ENCODE measurements at regions not wholly inside any gene's neighbourhood (a gene's known extent, or its start where the extent isn't known, plus 50 kb on each side); places are given as distances from the start of the nearest gene placed in this dataset.

DNA sequence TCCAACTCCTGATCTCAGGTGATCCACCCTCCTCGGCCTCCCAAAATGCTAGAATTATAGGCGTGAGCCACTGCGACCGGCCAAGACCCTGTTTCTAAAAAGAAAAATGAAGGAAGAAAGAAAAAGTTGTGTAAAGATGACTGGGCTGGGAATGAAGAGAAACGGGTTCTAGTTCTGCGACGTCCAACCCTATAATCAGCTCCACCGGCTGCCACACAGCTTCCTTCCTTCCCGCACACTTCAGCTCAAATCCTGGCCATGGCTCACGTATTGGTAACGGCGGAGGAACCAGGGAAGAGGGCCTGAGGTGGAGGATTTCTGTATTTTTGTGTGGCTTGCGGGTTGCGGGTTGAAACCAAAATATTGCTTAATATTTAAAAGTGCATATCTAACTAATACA lies 88.1 kb downstream of the MYL12B start:
- Histone ChIP-seq H3K4me3 (no peak overlapping the region), H3K36me3 (no peaks in the 10 kb centered on the region), H3K27ac (no peak overlapping the region), H3K9me3 (no peaks in the 10 kb centered on the region), H3K27me3 (no peaks in the 10 kb centered on the region), H3K4me1 (no peaks in the 10 kb centered on the region), H3K9ac (ENCODE audit: low read depth in 2 of 2, low read length in 2 of 2) (no peak overlapping the region)
- intact Hi-C loops (cut with DNase I) = no loop called here
- TF ChIP-seq, protein P1, sequence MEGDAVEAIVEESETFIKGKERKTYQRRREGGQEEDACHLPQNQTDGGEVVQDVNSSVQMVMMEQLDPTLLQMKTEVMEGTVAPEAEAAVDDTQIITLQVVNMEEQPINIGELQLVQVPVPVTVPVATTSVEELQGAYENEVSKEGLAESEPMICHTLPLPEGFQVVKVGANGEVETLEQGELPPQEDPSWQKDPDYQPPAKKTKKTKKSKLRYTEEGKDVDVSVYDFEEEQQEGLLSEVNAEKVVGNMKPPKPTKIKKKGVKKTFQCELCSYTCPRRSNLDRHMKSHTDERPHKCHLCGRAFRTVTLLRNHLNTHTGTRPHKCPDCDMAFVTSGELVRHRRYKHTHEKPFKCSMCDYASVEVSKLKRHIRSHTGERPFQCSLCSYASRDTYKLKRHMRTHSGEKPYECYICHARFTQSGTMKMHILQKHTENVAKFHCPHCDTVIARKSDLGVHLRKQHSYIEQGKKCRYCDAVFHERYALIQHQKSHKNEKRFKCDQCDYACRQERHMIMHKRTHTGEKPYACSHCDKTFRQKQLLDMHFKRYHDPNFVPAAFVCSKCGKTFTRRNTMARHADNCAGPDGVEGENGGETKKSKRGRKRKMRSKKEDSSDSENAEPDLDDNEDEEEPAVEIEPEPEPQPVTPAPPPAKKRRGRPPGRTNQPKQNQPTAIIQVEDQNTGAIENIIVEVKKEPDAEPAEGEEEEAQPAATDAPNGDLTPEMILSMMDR (IDR thresholded peaks at IDR 0.05) = no peak
- DNase-seq = no peak

DNA sequence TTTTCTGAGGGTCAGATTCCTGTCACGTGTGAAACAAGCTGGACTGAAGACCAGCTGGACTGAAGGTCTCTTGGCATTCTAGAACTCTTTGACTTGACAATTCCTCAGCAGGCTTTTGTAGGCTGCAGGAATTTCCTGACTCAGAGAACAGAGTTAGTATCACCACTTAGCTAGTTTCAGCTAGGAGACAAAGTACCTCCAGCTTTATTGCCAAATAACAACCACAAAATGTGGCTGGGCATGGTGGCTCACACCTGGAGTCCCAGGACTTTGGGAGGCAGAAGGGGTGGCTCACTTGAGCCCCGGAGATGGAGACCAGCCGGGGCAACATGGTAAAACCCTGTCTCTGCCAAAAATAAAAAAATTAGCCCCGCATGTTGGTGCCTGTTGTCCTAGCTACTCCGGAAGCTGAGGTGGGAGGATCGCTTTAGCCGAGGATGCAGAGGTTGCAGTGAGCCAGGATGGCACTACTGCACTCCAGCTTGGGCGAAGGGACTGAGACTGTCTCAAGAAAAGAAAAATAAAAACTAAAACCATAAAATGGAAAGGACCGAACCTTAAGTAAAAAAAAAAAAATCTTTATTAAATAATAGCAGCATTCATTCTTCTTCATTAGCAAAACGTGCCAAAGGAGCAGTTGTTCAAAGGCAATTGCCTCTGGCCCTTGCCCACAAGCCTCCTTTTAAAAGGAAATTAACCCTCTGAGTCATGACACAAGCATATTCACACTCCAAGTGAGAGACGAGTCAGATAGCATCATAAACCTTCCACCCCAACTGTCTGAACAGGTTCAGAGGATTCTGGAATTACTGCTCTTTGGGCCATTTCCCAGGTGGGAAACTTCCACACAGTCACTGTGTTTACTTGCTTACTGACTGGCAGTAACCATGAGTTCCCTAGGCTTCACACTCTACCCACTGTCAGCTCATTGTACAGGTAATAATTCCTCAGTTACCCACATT lies 88.9 kb downstream of the MYL12B start:
- Histone ChIP-seq H3K9ac (ENCODE audit: low read depth in 2 of 2, low read length in 2 of 2) (no peak overlapping the region), H3K36me3 (no peaks in the 10 kb centered on the region), H3K4me1 (no peaks in the 10 kb centered on the region), H3K27ac (no peak overlapping the region), H3K27me3 (no peaks in the 10 kb centered on the region), H3K9me3 (no peaks in the 10 kb centered on the region), H3K4me3 (no peak overlapping the region)
- TF ChIP-seq, protein P1 (IDR thresholded peaks at IDR 0.05) = no peak
- DNase-seq = no peak
- intact Hi-C loops (cut with DNase I) = no loop called here

DNA sequence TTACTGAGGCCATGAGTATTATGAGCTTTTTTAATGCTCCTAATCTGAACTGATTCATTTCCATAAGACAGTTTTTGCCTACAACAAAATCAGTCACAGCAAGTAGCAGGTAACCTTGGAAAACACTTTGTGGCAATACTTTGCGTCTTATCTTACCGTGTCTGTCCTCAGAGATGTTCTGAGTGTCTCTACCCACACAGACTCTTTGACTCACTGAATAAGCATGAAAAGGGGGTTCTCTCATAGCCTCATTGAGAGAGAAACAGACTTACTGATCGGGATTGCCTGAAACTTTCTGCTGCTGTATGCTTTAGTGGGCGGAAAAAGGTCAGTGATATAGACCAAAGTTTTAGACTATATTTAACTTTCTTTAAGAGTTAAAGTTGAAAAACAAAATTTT lies 92.6 kb downstream of the MYL12B start:
- Histone ChIP-seq H3K9ac (ENCODE audit: low read depth in 2 of 2, low read length in 2 of 2) (no peak overlapping the region), H3K27me3 (no peaks in the 10 kb centered on the region), H3K4me3 (no peak overlapping the region), H3K9me3 (no peaks in the 10 kb centered on the region), H3K4me1 (no peaks in the 10 kb centered on the region), H3K36me3 (no peaks in the 10 kb centered on the region), H3K27ac (no peak overlapping the region)
- no peak for DNase-seq
- intact Hi-C loops (cut with DNase I) = no loop called here
- TF ChIP-seq, protein P1 (IDR thresholded peaks at IDR 0.05) = no peak

DNA sequence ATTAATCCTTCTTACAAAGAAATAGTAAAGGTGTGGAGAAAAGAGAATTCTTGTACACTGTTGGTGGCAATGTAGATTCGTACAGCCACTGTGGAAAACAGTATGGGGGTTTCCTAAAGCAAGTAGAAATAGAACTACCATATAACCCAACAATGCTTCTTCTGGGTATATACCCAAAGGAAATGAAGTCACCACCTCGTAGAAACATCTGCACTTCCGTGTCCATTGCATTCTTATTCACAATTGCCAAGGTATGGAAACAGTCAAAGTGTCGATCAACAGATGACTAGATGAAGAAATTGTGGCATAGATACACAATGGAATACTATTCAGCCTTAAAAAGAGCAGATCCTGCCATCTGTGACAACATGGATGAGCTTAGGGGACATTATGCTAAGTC lies 93.4 kb upstream of the TGIF1 start:
- Histone ChIP-seq H3K4me3 (no peak overlapping the region), H3K9ac (ENCODE audit: low read depth in 2 of 2, low read length in 2 of 2) (no peak overlapping the region)
- TF ChIP-seq, protein P1 (IDR thresholded peaks at IDR 0.05) = no peak

DNA sequence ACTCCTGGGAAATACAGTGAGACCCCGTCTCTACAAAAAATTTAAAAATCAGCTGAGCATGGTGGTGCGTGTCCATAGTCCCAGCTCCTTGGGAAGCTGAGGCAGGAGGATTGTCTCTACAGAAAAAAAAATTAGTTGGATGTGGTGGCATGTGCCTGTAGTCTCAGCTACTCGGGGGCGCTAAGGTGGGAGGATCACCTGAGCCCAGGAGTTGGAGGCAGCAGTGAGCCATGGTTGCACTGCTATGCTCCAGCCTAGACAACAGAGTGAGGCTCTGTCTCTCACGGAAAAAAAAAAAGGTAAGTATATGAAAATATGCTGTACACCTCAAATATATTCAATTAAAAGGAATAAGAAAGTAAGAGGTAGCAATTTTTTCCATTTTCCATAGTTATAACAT lies 92.5 kb upstream of the TGIF1 start:
- H3K4me1 ChIP-seq = no peaks in the 10 kb centered on the region
- H3K27ac ChIP-seq = no peak overlapping the region
- no peak overlapping the region for H3K9ac ChIP-seq (ENCODE audit: low read depth in 2 of 2, low read length in 2 of 2)
- intact Hi-C loops (cut with DNase I) = no loop called here
- H3K27me3 ChIP-seq = no peaks in the 10 kb centered on the region
- no peak for DNase-seq
- H3K36me3 ChIP-seq = no peaks in the 10 kb centered on the region
- TF ChIP-seq, protein P1 (IDR thresholded peaks at IDR 0.05) = no peak
- H3K9me3 ChIP-seq = no peaks in the 10 kb centered on the region
- no peak overlapping the region for H3K4me3 ChIP-seq

More for the DNA sequence above, 93.4 kb upstream of the TGIF1 start:
- H3K9me3 ChIP-seq = no peaks in the 10 kb centered on the region
- no peaks in the 10 kb centered on the region for H3K36me3 ChIP-seq
- intact Hi-C loops (cut with DNase I) = no loop called here
- H3K27ac ChIP-seq = no peak overlapping the region
- no peak for DNase-seq
- no peaks in the 10 kb centered on the region for H3K4me1 ChIP-seq
- H3K27me3 ChIP-seq = no peaks in the 10 kb centered on the region
